Transverse colon (tissue), 4 donors: ENCODE measurements at regions not wholly inside any gene's neighbourhood (a gene's known extent, or its start where the extent isn't known, plus 50 kb on each side); places are given as distances from the start of the nearest gene placed in this dataset.

ENCODE experiments used
- DNase-seq: peaks from one replicate; pipeline ENCODE4 v3.0.0-alpha.2; 2019
- H3K27ac ChIP-seq, 4 donors: fragments of 200-600 bp; sonication (generic); 2 replicates each; pipeline ENCODE4 v1.5.1; 2016 to 2018; ENCODE audit warnings: inconsistent platforms in 4 of 4
- H3K27me3 ChIP-seq: fragments of 200-600 bp; sonication (generic); 2 replicates; pipeline ENCODE4 v1.5.1; 2017; ENCODE audit warnings: inconsistent platforms
- H3K36me3 ChIP-seq, 4 donors: fragments of 200-600 bp; sonication (generic); 2 replicates each; pipeline ENCODE4 v1.5.1; 2017 to 2019; ENCODE audit warnings: inconsistent platforms in 4 of 4
- H3K4me1 ChIP-seq, 4 donors: fragments of 200-600 bp; sonication (generic); 2 replicates each; pipeline ENCODE4 v1.5.1; 2017 to 2020; ENCODE audit warnings: inconsistent platforms in 4 of 4
- H3K4me3 ChIP-seq, 4 donors: fragments of 200-600 bp; sonication (generic); 1 replicate in 1 of 4; 2 replicates in 3 of 4; pipeline versions ENCODE4 v1.5.1 to v1.6.1; 2017 to 2019; ENCODE audit warnings: inconsistent platforms in 4 of 4
- H3K9me3 ChIP-seq, 2 donors: fragments of 200-600 bp; sonication (generic); 2 replicates each; pipeline ENCODE4 v1.5.1; 2017 to 2019; ENCODE audit warnings: inconsistent platforms in 2 of 2
- EP300 ChIP-seq: sonication (generic); formaldehyde crosslinking; IDR thresholded peaks from one replicate; pipeline ENCODE4 v1.6.1; 2017; ENCODE audit warnings: antibody characterized with exemption, low read depth
- POLR2A ChIP-seq: fragments of 450-650 bp; IDR thresholded peaks from one replicate; pipeline ENCODE4 v1.6.1; 2016; ENCODE audit warnings: antibody characterized with exemption, mild to moderate bottlenecking, moderate library complexity
- POLR2AphosphoS5 ChIP-seq, 3 donors: sonication (generic); formaldehyde crosslinking; IDR thresholded peaks; one replicate each; pipeline ENCODE4 v1.6.1; 2016; ENCODE audit warnings: antibody characterized with exemption in 3 of 3
- WGBS, 2 donors: methylation state at CpG; one replicate each; pipeline ENCODE4 v1.1.5; 2018; ENCODE audit warnings: low coverage in 1 of 2; 5-methylcytosine and 5-hydroxymethylcytosine counted together
- in situ Hi-C, 4 donors: fragments of 200-750 bp; cut with MboI; loops; one replicate each; pipeline versions ENCODE4 v1.15.0 to v1.15.1; 2017; ENCODE audit warnings: low sequenced_read_pairs in 3 of 4, low pct_ligation_motif_present in 1 of 4, low pct_unique_long_range_greater_than_20kb in 1 of 4
- intact Hi-C: fragments of 100-400 bp; cut with DNase I; formaldehyde crosslinking; loops from one replicate; pipeline ENCODE4 v1.15.1; 2023; ENCODE audit warnings: low total_unique reads
- TF ChIP-seq, protein P1 (sequence below), 5 experiments: fragments of 200-600 bp in 3 of 5; fragments of 450-650 bp in 2 of 5; sonication (generic) in 3 of 5; IDR thresholded peaks; 1 replicate in 2 of 5; 2 replicates in 3 of 5; pipeline ENCODE4 v1.5.1; 2016 to 2017; ENCODE audit warnings: antibody characterized with exemption in 5 of 5, inconsistent platforms in 3 of 5, mild to moderate bottlenecking in 2 of 5, moderate library complexity in 1 of 5

DNA sequence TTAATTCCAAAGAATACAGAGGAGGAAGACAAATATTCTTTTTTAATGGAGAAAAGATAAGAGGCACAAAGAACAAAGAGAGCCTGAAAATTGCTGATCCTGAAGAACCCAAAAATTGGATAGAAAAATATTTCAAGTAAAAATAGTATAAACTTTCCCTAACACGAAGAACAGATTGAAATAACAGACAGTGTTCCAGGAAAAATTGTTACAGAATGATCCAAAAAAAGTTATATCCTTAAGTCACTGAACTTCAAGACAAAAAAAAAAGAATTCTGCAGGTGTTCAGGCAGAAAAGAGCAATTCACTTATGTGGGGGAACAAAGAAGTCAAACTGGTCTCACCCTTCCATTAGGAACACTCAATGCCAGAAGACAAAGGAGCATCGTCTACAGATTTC is 160.2 kb downstream of the KLF12 start:
- Histone ChIP-seq H3K36me3 (no peaks in the 10 kb centered on the region), H3K27me3 (no peaks in the 10 kb centered on the region), H3K4me1 (no peaks in the 10 kb centered on the region), H3K4me3 (no peak overlapping the region), H3K9me3 (no peaks in the 10 kb centered on the region), H3K27ac (no peak overlapping the region)
- intact Hi-C loops = no loop called here
- no peak for DNase-seq
- 86 to 93% methylated on average over 2 of the region's 2 CpGs for WGBS, 2 donors
- TF ChIP-seq EP300 = no peak
- TF ChIP-seq POLR2A = no peak
- TF ChIP-seq, protein P1, sequence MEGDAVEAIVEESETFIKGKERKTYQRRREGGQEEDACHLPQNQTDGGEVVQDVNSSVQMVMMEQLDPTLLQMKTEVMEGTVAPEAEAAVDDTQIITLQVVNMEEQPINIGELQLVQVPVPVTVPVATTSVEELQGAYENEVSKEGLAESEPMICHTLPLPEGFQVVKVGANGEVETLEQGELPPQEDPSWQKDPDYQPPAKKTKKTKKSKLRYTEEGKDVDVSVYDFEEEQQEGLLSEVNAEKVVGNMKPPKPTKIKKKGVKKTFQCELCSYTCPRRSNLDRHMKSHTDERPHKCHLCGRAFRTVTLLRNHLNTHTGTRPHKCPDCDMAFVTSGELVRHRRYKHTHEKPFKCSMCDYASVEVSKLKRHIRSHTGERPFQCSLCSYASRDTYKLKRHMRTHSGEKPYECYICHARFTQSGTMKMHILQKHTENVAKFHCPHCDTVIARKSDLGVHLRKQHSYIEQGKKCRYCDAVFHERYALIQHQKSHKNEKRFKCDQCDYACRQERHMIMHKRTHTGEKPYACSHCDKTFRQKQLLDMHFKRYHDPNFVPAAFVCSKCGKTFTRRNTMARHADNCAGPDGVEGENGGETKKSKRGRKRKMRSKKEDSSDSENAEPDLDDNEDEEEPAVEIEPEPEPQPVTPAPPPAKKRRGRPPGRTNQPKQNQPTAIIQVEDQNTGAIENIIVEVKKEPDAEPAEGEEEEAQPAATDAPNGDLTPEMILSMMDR (IDR thresholded peaks at IDR 0.05) = no peak
- TF ChIP-seq POLR2AphosphoS5 (IDR thresholded peaks at IDR 0.05) = no peak
- in situ Hi-C loops = no loop called here

DNA sequence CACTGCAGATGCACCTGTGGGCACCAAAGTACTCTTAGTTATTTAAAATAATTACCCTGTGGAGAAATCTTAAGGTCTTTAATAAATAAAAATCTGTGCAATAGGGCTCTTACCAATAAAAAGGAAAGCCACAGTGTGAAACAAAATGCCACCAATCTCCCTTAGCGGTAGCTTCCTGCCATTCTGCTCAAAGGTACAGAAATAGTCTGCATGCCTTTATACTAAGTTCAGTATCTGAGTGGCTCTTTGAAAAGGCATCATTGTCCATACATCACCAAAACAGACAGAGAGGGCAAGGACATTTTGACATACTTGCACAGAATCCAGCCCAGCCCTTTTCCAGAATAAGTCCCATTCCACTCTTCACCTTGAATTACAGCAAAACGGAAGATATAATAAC is 161.0 kb downstream of the KLF12 start:
- intact Hi-C loops = no loop called here
- TF ChIP-seq POLR2AphosphoS5 (IDR thresholded peaks at IDR 0.05) = no peak
- TF ChIP-seq, protein P1 (IDR thresholded peaks at IDR 0.05) = no peak
- no peak for TF ChIP-seq EP300
- no peak for TF ChIP-seq POLR2A
- 84 to 100% methylated on average over 2 of the region's 2 CpGs for WGBS, 2 donors

DNA sequence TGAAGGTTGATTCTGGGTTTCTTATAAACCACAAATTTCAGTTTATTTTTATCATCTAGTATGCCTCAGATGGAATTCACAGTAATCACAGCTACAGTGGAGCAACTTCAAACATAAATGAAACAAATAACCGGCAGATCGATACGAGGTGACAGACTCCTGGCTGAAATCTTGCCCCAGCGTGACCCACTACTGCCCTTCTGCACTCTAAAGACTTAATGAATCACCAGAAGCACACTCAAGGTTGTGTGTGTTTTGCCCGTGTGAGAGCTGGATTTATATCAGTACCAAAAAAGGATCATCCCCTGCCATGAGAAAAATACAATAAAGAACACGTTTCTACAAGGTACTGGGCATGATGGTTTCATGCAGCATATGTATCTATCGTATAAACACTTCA is 161.7 kb downstream of the KLF12 start:
- in situ Hi-C loops = no loop called here

More for the DNA sequence above, 161.0 kb downstream of the KLF12 start:
- no peak overlapping the region for H3K27ac ChIP-seq
- no peak overlapping the region for H3K4me3 ChIP-seq
- no peaks in the 10 kb centered on the region for H3K9me3 ChIP-seq
- no peaks in the 10 kb centered on the region for H3K36me3 ChIP-seq
- H3K4me1 ChIP-seq = no peaks in the 10 kb centered on the region
- H3K27me3 ChIP-seq = no peaks in the 10 kb centered on the region
- in situ Hi-C loops = no loop called here
- no peak for DNase-seq

DNA sequence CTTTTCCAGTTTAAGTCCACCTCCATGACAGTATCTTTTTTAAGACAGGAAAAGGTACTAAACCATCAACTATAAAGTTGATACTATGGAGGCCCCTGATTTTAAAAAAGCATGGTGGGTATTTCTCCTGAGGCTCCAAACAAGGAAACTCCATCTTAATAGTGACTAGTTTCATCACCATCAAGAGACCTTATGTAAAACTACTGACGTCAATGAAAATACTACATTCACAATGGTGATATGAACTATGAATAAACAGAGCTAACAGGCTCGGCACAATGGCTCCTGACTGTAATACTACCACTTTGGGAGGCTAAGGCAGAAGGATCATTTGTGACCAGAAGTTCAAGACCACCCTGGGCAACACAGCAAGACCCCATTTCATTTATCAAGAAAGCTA is 162.7 kb downstream of the KLF12 start:
- no peak for TF ChIP-seq EP300
- no peak for TF ChIP-seq POLR2A
- no peak for TF ChIP-seq POLR2AphosphoS5 (IDR thresholded peaks at IDR 0.05)
- TF ChIP-seq, protein P1 (IDR thresholded peaks at IDR 0.05) = no peak
- Histone ChIP-seq H3K4me1 (no peaks in the 10 kb centered on the region), H3K9me3 (no peaks in the 10 kb centered on the region), H3K27ac (no peak overlapping the region), H3K4me3 (no peak overlapping the region), H3K27me3 (no peaks in the 10 kb centered on the region), H3K36me3 (no peaks in the 10 kb centered on the region)
- in situ Hi-C loops (no loop called here), intact Hi-C loops (no loop called here)
- 80 to 90% methylated on average over 2 of the region's 2 CpGs for WGBS, 2 donors
- no peak for DNase-seq

More for the DNA sequence above, 161.7 kb downstream of the KLF12 start:
- no peaks in the 10 kb centered on the region for H3K27me3 ChIP-seq
- no peak overlapping the region for H3K27ac ChIP-seq
- H3K36me3 ChIP-seq = no peaks in the 10 kb centered on the region
- WGBS, 2 donors = 80 to 90% methylated on average over 3 to 7 of the region's 7 CpGs
- no peak for DNase-seq
- H3K4me3 ChIP-seq = no peak overlapping the region
- H3K4me1 ChIP-seq = no peaks in the 10 kb centered on the region
- intact Hi-C loops = no loop called here
- TF ChIP-seq EP300 (no peak), POLR2A (no peak), POLR2AphosphoS5 (IDR thresholded peaks at IDR 0.05) (no peak)
- TF ChIP-seq, protein P1 (IDR thresholded peaks at IDR 0.05) = no peak
- H3K9me3 ChIP-seq = no peaks in the 10 kb centered on the region
